ENCODE measurements at regions not wholly inside any gene's neighbourhood (a gene's known extent, or its start where the extent isn't known, plus 50 kb on each side); places are given as distances from the start of the nearest gene placed in this dataset.

GRCh38 chr20:16189371-16189770 lies 383.9 kb downstream of the KIF16B start:
- no peak for DNase-seq (ENCODE audit: low spot score in 2 of 2)
- H3K4me1 ChIP-seq: no peaks in the 10 kb centered on the region
- no peak overlapping the region for H3K4me3 ChIP-seq
- intact Hi-C loops (cut with DNase I; ENCODE audit: low total_unique reads): no loop called here
- H3K27ac ChIP-seq: no peak overlapping the region
- TF ChIP-seq POLR2AphosphoS5 (IDR thresholded peaks at IDR 0.05): no peak
- H3K27me3 ChIP-seq: no peaks in the 10 kb centered on the region
- no peaks in the 10 kb centered on the region for H3K9me3 ChIP-seq
- H3K36me3 ChIP-seq: no peaks in the 10 kb centered on the region

- H3K4me3 ChIP-seq: no peak overlapping the region
- H3K4me1 ChIP-seq: no peaks in the 10 kb centered on the region
- H3K27ac ChIP-seq: no peak overlapping the region
- H3K9me3 ChIP-seq: no peaks in the 10 kb centered on the region
- intact Hi-C loops (cut with DNase I; ENCODE audit: low total_unique reads): no loop called here
- no peak for DNase-seq (ENCODE audit: low spot score in 2 of 2)
- no peaks in the 10 kb centered on the region for H3K27me3 ChIP-seq
- H3K36me3 ChIP-seq: no peaks in the 10 kb centered on the region
- no peak for TF ChIP-seq CTCF (IDR thresholded peaks at IDR 0.05)
Measured at GRCh38 chr20:16187956-16188616, 385.2 kb downstream of the KIF16B start.

- TF ChIP-seq POLR2AphosphoS5 (IDR thresholded peaks at IDR 0.05) (no peak), POLR2A (IDR thresholded peaks at IDR 0.05) (no peak), CTCF (IDR thresholded peaks at IDR 0.05) (no peak)
- peaks cover 0 to 4% of the 10 kb centered on the region in 2 donors for H3K9me3 ChIP-seq
- no peak overlapping the region for H3K27ac ChIP-seq
- H3K4me3 ChIP-seq: no peak overlapping the region
- H3K4me1 ChIP-seq: no peaks in the 10 kb centered on the region
- H3K27me3 ChIP-seq: no peaks in the 10 kb centered on the region
- no peaks in the 10 kb centered on the region for H3K36me3 ChIP-seq
- no peak for DNase-seq (ENCODE audit: low spot score in 2 of 2)
- intact Hi-C loops (cut with DNase I; ENCODE audit: low total_unique reads): no loop called here
Measured at GRCh38 chr20:16179919-16180318, 393.3 kb downstream of the KIF16B start.

GRCh38 chr20:16179371-16179770 lies 393.9 kb downstream of the KIF16B start:
- intact Hi-C loops (cut with DNase I; ENCODE audit: low total_unique reads): no loop called here
- Histone ChIP-seq H3K27ac (no peak overlapping the region), H3K4me3 (no peak overlapping the region), H3K9me3 (peaks cover 0 to 4% of the 10 kb centered on the region in 2 donors), H3K36me3 (no peaks in the 10 kb centered on the region), H3K4me1 (no peaks in the 10 kb centered on the region), H3K27me3 (no peaks in the 10 kb centered on the region)
- DNase-seq (ENCODE audit: low spot score in 2 of 2): no peak
- TF ChIP-seq CTCF (IDR thresholded peaks at IDR 0.05) (no peak), POLR2A (IDR thresholded peaks at IDR 0.05) (no peak), POLR2AphosphoS5 (IDR thresholded peaks at IDR 0.05) (no peak)

GRCh38 chr20:16178546-16179135 lies 394.6 kb downstream of the KIF16B start:
- H3K4me1 ChIP-seq: no peaks in the 10 kb centered on the region
- H3K9me3 ChIP-seq: peaks cover 0 to 4% of the 10 kb centered on the region in 2 donors
- H3K27ac ChIP-seq: no peak overlapping the region
- no peak for DNase-seq (ENCODE audit: low spot score in 2 of 2)
- intact Hi-C loops (cut with DNase I; ENCODE audit: low total_unique reads): no loop called here
- H3K27me3 ChIP-seq: no peaks in the 10 kb centered on the region
- H3K36me3 ChIP-seq: no peaks in the 10 kb centered on the region
- no peak overlapping the region for H3K4me3 ChIP-seq
- no peak for TF ChIP-seq POLR2A (IDR thresholded peaks at IDR 0.05)
- TF ChIP-seq POLR2AphosphoS5 (IDR thresholded peaks at IDR 0.05): no peak
- no peak for TF ChIP-seq CTCF (IDR thresholded peaks at IDR 0.05)
